Iris pigment epithelial cell (primary cell): ENCODE measurements at regions not wholly inside any gene's neighbourhood (a gene's known extent, or its start where the extent isn't known, plus 50 kb on each side); places are given as distances from the start of the nearest gene placed in this dataset.

Source experiments
- DNase-seq: peaks from one replicate; pipeline ENCODE4 v3.0.0-alpha.2; 2011; ENCODE audit warnings: low read depth

GRCh38 chr16:55042556-55043432 lies 112.1 kb downstream of the IRX5 start:
- no peak for DNase-seq

GRCh38 chr16:55043499-55043898 lies 112.8 kb downstream of the IRX5 start:
- DNase-seq = no peak

GRCh38 chr16:55044201-55044975 lies 113.7 kb downstream of the IRX5 start:
- DNase-seq = no peak

- DNase-seq = no peak
Observed at GRCh38 chr16:55045329-55045728, 114.7 kb downstream of the IRX5 start.

- DNase-seq = no peak
Observed at GRCh38 chr16:55045756-55046460, 115.2 kb downstream of the IRX5 start.

- no peak for DNase-seq
Observed at GRCh38 chr16:55046513-55046912, 115.8 kb downstream of the IRX5 start.

GRCh38 chr16:55046916-55047315 lies 116.3 kb downstream of the IRX5 start:
- no peak for DNase-seq

- DNase-seq = no peak
Observed at GRCh38 chr16:55047331-55047730, 116.7 kb downstream of the IRX5 start.

GRCh38 chr16:55047903-55048497 lies 117.3 kb downstream of the IRX5 start:
- no peak for DNase-seq

- no peak for DNase-seq
Observed at GRCh38 chr16:55048745-55049144, 118.1 kb downstream of the IRX5 start.

GRCh38 chr16:55051571-55052347 lies 121.1 kb downstream of the IRX5 start:
- DNase-seq = no peak

- DNase-seq = no peak
Observed at GRCh38 chr16:55052348-55052734, 121.7 kb downstream of the IRX5 start.

- no peak for DNase-seq
Observed at GRCh38 chr16:55052741-55053415, 122.2 kb downstream of the IRX5 start.

GRCh38 chr16:55055262-55055661 lies 124.6 kb downstream of the IRX5 start:
- DNase-seq = no peak

- no peak for DNase-seq
Observed at GRCh38 chr16:55056585-55057401, 126.1 kb downstream of the IRX5 start.

- no peak for DNase-seq
Observed at GRCh38 chr16:55057866-55058265, 127.2 kb downstream of the IRX5 start.

GRCh38 chr16:55058576-55058975 lies 127.9 kb downstream of the IRX5 start:
- no peak for DNase-seq

GRCh38 chr16:55059146-55059545 lies 128.5 kb downstream of the IRX5 start:
- DNase-seq = no peak

GRCh38 chr16:55061126-55061525 lies 130.5 kb downstream of the IRX5 start:
- no peak for DNase-seq

- DNase-seq = no peak
Observed at GRCh38 chr16:55062442-55062841, 131.8 kb downstream of the IRX5 start.
